SK-N-SH (cell line): ENCODE measurements at regions not wholly inside any gene's neighbourhood (a gene's known extent, or its start where the extent isn't known, plus 50 kb on each side); places are given as distances from the start of the nearest gene placed in this dataset.

Source experiments
- CHD2 ChIP-seq: fragments of 150-350 bp; IDR thresholded peaks from 2 replicates; pipeline ENCODE4 v1.6.1; 2018; ENCODE audit warnings: low read length; ENCODE audit not compliant: partially characterized antibody
- CTCF ChIP-seq: fragments of 200-600 bp; sonication (generic); IDR thresholded peaks from 2 replicates; pipeline ENCODE4 v1.6.1; 2017; ENCODE audit warnings: antibody characterized with exemption, mild to moderate bottlenecking, moderate library complexity
- FOXJ3 ChIP-seq: sonication (generic); formaldehyde crosslinking; IDR thresholded peaks from 2 replicates; pipeline ENCODE4 v1.5.1; 2020; ENCODE audit warnings: mild to moderate bottlenecking, missing genetic modification reagents
- FOXM1 ChIP-seq: IDR thresholded peaks from 2 replicates; pipeline ENCODE4 v1.4.0; 2012; ENCODE audit warnings: low read depth, mild to moderate bottlenecking
- MAX ChIP-seq: IDR thresholded peaks from 2 replicates; pipeline ENCODE4 v1.4.0; 2012; ENCODE audit warnings: low read depth
- NRF1 ChIP-seq: IDR thresholded peaks from 2 replicates; pipeline ENCODE4 v1.6.1; 2012; ENCODE audit warnings: low read depth, mild to moderate bottlenecking, low read length
- USF2 ChIP-seq: fragments of 150-350 bp; IDR thresholded peaks from 2 replicates; pipeline ENCODE4 v1.6.1; 2017; ENCODE audit warnings: antibody characterized with exemption, low read length, low read depth, borderline replicate concordance

- TF ChIP-seq CTCF (no peak), FOXJ3 (CRISPR knock-in tag) (no peak), FOXM1 (no peak), CHD2 (no peak), MAX (no peak), NRF1 (no peak), USF2 (no peak)
Measured at GRCh38 chr4:138867404-138867803, 148.2 kb upstream of the NOCT start.
